CD14-positive monocyte (primary cell): ENCODE measurements at regions not wholly inside any gene's neighbourhood (a gene's known extent, or its start where the extent isn't known, plus 50 kb on each side); places are given as distances from the start of the nearest gene placed in this dataset.

Experiments used
- DNase-seq, 3 donors: peaks; one replicate each; pipeline ENCODE4 v3.0.0-alpha.2; 2011 to 2022
- H2AFZ ChIP-seq: 2 replicates; pipeline ENCODE4 v1.6.0; 2012; ENCODE audit warnings: mild to moderate bottlenecking, low read depth, low read length, inconsistent platforms; ENCODE audit not compliant: insufficient read depth, poor library complexity, severe bottlenecking
- H3K27ac ChIP-seq, 2 donors: 1 replicate in 1 of 2; 2 replicates in 1 of 2; pipeline ENCODE4 v1.5.1; 2012 to 2013; ENCODE audit warnings: low read length in 2 of 2, control low read depth in 1 of 2, inconsistent platforms in 1 of 2, low read depth in 1 of 2, mild to moderate bottlenecking in 1 of 2
- H3K27me3 ChIP-seq, 2 donors: one replicate each; pipeline versions ENCODE4 v1.6.0 to v1.6.1; 2011 to 2013; ENCODE audit warnings: low read length in 2 of 2; ENCODE audit not compliant: control insufficient read depth in 2 of 2, insufficient read depth in 2 of 2
- H3K36me3 ChIP-seq, 2 donors: replicated peaks in 1 of 2; 1 replicate in 1 of 2; 2 replicates in 1 of 2; pipeline versions ENCODE4 v1.5.1 to v1.6.1; 2012 to 2013; ENCODE audit warnings: low read length in 2 of 2, control low read depth in 1 of 2, inconsistent platforms in 1 of 2, mild to moderate bottlenecking in 1 of 2; ENCODE audit not compliant: insufficient read depth in 2 of 2, control insufficient read depth in 1 of 2
- H3K4me1 ChIP-seq, 2 donors: 1 replicate in 1 of 2; 2 replicates in 1 of 2; pipeline versions ENCODE4 v1.5.1 to v1.6.1; 2012 to 2013; ENCODE audit warnings: low read length in 2 of 2, control low read depth in 1 of 2, inconsistent platforms in 1 of 2, mild to moderate bottlenecking in 1 of 2, moderate library complexity in 1 of 2; ENCODE audit not compliant: insufficient read depth in 2 of 2, control insufficient read depth in 1 of 2
- H3K4me2 ChIP-seq: replicated peaks from 2 replicates; pipeline ENCODE3; 2012; ENCODE audit warnings: low read length, moderate library complexity, mild to moderate bottlenecking; ENCODE audit not compliant: poor library complexity, severe bottlenecking; ENCODE audit errors: extremely low read depth
- H3K4me3 ChIP-seq, 3 experiments: fragments of 200-600 bp in 1 of 3; sonication (generic) in 1 of 3; replicated peaks in 1 of 3; 1 replicate in 2 of 3; 2 replicates in 1 of 3; pipeline ENCODE4 v1.5.1; 2011 to 2013; ENCODE audit warnings: low read length in 3 of 3, mild to moderate bottlenecking in 3 of 3, control low read depth in 2 of 3, low read depth in 2 of 3, inconsistent platforms in 1 of 3, moderate library complexity in 1 of 3
- H3K79me2 ChIP-seq: 2 replicates; pipeline ENCODE4 v1.6.0; 2012; ENCODE audit warnings: mild to moderate bottlenecking, control low read depth, inconsistent platforms, low read length, moderate library complexity; ENCODE audit not compliant: insufficient read depth
- H3K9ac ChIP-seq: 2 replicates; pipeline ENCODE4 v1.6.0; 2017; ENCODE audit warnings: low read length, mild to moderate bottlenecking; ENCODE audit not compliant: insufficient read depth, poor library complexity, severe bottlenecking
- H3K9me3 ChIP-seq, 2 donors: replicated peaks in 1 of 2; 1 replicate in 1 of 2; 2 replicates in 1 of 2; pipeline versions ENCODE4 v1.5.1 to v1.6.1; 2012 to 2013; ENCODE audit warnings: low read length in 2 of 2, control low read depth in 1 of 2; ENCODE audit not compliant: control insufficient read depth in 1 of 2, insufficient read depth in 1 of 2
- H4K20me1 ChIP-seq: 2 replicates; pipeline ENCODE4 v1.6.0; 2012; ENCODE audit warnings: mild to moderate bottlenecking, low read length, control low read depth, moderate library complexity; ENCODE audit not compliant: insufficient read depth
- H3K27ac Mint-ChIP-seq, 7 donors: one replicate each; pipeline ENCODE4 v1.8.0; 2020; ENCODE audit warnings: mild to moderate bottlenecking in 7 of 7, mixed read lengths in 7 of 7, moderate library complexity in 6 of 7, inconsistent platforms in 2 of 7
- H3K27me3 Mint-ChIP-seq, 3 donors: one replicate each; pipeline ENCODE4 v1.8.0; 2021 to 2022; ENCODE audit warnings: low read depth in 3 of 3, mild to moderate bottlenecking in 3 of 3, mixed read lengths in 3 of 3, moderate library complexity in 3 of 3, inconsistent platforms in 1 of 3
- H3K36me3 Mint-ChIP-seq, 2 donors: one replicate each; pipeline ENCODE4 v1.8.0; 2020; ENCODE audit warnings: mixed read lengths in 2 of 2, inconsistent platforms in 1 of 2, mild to moderate bottlenecking in 1 of 2
- H3K4me1 Mint-ChIP-seq: one replicate; pipeline ENCODE4 v1.8.0; 2020; ENCODE audit warnings: mild to moderate bottlenecking, mixed read lengths
- H3K4me3 Mint-ChIP-seq, 2 donors: one replicate each; pipeline ENCODE4 v1.8.0; 2020; ENCODE audit warnings: mild to moderate bottlenecking in 2 of 2, mixed read lengths in 2 of 2, moderate library complexity in 1 of 2
- H3K9me3 Mint-ChIP-seq, 7 donors: one replicate each; pipeline ENCODE4 v1.8.0; 2020 to 2022; ENCODE audit warnings: mixed read lengths in 7 of 7, mild to moderate bottlenecking in 6 of 7, moderate library complexity in 6 of 7, inconsistent platforms in 2 of 7
- WGBS: methylation state at CpG from one replicate; pipeline ENCODE4 v1.1.5; 2013; ENCODE audit warnings: missing lambda C conversion rate; ENCODE audit not compliant: insufficient coverage; 5-methylcytosine and 5-hydroxymethylcytosine counted together
- intact Hi-C, 2 donors: fragments of 100-400 bp; cut with micrococcal nuclease; formaldehyde crosslinking; loops; one replicate each; pipeline versions ENCODE4 v1.15.0 to v1.15.1; 2023
- TF ChIP-seq, protein P1 (sequence below): fragments of 200-600 bp; IDR thresholded peaks from one replicate; pipeline ENCODE4 v1.8.0; 2022; ENCODE audit warnings: antibody characterized with exemption, mild to moderate bottlenecking

DNA sequence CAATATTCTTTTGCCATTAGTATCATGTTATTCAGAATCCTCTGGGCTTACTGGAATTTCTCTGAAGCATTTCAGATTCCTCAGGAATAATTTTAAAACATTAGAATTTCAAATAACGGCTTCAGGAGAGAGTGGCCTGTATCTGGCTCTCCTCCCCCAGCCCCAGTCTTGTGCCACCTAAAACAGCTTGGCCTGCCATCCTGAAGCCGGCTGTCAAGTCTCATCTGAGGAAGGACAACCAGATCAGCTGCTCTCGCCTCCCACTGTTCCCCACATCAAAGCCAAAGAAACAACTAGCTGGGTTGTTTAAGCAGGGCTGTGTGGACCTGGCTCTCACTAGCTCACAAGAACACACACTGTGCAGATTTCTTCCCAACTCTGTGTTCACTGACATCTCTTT lies 178.2 kb downstream of the FGFR2 start:
- H3K9ac ChIP-seq, result no peak overlapping the region
- H3K27me3 ChIP-seq, result no peaks in the 10 kb centered on the region
- Mint-ChIP-seq H3K4me3 (no peak overlapping the region), H3K27me3 (peaks cover 0 to 3% (median 0%) of the 10 kb centered on the region in 3 donors), H3K9me3 (peaks cover 2 to 15% (median 6%) of the 10 kb centered on the region in 7 donors), H3K4me1 (no peaks in the 10 kb centered on the region), H3K36me3 (no peaks in the 10 kb centered on the region), H3K27ac (no peak overlapping the region)
- H3K4me1 ChIP-seq, result no peaks in the 10 kb centered on the region
- TF ChIP-seq, protein P1, sequence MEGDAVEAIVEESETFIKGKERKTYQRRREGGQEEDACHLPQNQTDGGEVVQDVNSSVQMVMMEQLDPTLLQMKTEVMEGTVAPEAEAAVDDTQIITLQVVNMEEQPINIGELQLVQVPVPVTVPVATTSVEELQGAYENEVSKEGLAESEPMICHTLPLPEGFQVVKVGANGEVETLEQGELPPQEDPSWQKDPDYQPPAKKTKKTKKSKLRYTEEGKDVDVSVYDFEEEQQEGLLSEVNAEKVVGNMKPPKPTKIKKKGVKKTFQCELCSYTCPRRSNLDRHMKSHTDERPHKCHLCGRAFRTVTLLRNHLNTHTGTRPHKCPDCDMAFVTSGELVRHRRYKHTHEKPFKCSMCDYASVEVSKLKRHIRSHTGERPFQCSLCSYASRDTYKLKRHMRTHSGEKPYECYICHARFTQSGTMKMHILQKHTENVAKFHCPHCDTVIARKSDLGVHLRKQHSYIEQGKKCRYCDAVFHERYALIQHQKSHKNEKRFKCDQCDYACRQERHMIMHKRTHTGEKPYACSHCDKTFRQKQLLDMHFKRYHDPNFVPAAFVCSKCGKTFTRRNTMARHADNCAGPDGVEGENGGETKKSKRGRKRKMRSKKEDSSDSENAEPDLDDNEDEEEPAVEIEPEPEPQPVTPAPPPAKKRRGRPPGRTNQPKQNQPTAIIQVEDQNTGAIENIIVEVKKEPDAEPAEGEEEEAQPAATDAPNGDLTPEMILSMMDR, result no peak
- H3K4me3 ChIP-seq, result no peak overlapping the region
- H4K20me1 ChIP-seq, result no peaks in the 10 kb centered on the region
- no peak overlapping the region for H2AFZ ChIP-seq
- 80% methylated on average over 2 of the region's 3 CpGs for WGBS
- H3K4me2 ChIP-seq, result no peak overlapping the region
- no peak for DNase-seq
- intact Hi-C loops, result no loop called here
- H3K27ac ChIP-seq, result no peak overlapping the region
- no peaks in the 10 kb centered on the region for H3K9me3 ChIP-seq
- H3K79me2 ChIP-seq, result no peaks in the 10 kb centered on the region
- no peaks in the 10 kb centered on the region for H3K36me3 ChIP-seq

DNA sequence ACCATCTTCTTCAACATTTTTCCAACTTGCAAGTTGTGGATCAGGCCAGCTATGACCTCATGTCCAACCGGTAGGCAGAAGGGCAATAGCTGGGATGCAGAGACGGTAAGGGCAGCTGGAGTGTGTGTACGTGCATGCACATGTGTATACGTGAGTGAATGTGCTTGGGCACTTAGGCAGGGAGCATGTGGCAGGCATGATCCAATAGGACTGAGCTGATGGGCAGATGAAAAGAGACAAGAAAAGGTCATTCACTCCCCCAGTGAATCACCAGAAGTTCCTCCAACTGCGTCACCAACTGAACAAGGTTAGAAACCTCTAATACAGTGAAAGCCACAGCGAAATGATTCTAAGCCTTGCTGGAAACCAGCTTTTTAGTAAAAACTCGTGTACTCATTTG lies 176.1 kb downstream of the FGFR2 start:
- Histone ChIP-seq H3K4me3 (no peak overlapping the region), H4K20me1 (no peaks in the 10 kb centered on the region), H3K36me3 (no peaks in the 10 kb centered on the region), H3K27ac (no peak overlapping the region), H3K9me3 (no peaks in the 10 kb centered on the region), H3K79me2 (no peaks in the 10 kb centered on the region), H3K4me1 (no peaks in the 10 kb centered on the region), H3K9ac (no peak overlapping the region), H3K27me3 (no peaks in the 10 kb centered on the region), H2AFZ (no peak overlapping the region), H3K4me2 (no peak overlapping the region)
- no peaks in the 10 kb centered on the region for H3K36me3 Mint-ChIP-seq
- intact Hi-C loops, result no loop called here
- WGBS, result 87% methylated on average over 6 of the region's 7 CpGs
- no peak overlapping the region for H3K4me3 Mint-ChIP-seq
- no peak overlapping the region for H3K27ac Mint-ChIP-seq
- H3K4me1 Mint-ChIP-seq, result no peaks in the 10 kb centered on the region
- TF ChIP-seq, protein P1, result no peak
- peaks cover 0 to 3% (median 0%) of the 10 kb centered on the region in 3 donors for H3K27me3 Mint-ChIP-seq
- peaks cover 2 to 16% (median 5%) of the 10 kb centered on the region in 7 donors for H3K9me3 Mint-ChIP-seq
- DNase-seq, result no peak
